HS-5 (cell line): ENCODE measurements at regions not wholly inside any gene's neighbourhood (a gene's known extent, or its start where the extent isn't known, plus 50 kb on each side); places are given as distances from the start of the nearest gene placed in this dataset.
A peak's percentile ranks its signal among the peaks of the same experiment; 100 is the strongest.

Experiments
- DNase-seq: peaks from one replicate; pipeline ENCODE4 v3.0.0-alpha.2; 2012; ENCODE audit warnings: low read depth

DNA sequence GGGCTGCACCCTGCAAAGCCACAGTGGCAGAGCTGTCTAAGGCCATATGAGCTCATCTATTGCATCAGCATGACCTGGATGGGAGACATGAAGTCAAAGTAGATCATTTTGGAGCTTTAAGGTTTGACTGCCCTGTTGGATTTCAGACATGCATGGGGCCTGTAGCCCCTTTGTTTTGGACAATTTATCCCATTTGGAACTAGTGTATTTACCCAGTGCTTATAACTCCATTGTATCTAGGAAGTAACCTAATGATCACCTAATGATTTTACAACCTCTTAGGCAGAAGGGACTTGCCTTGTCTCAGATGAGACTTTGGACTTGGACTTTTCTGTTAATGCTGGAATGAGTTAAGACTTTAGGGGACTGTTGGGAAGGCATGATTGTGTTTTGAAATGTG lies 575.4 kb downstream of the EPM2A start:
- DNase-seq = no peak

DNA sequence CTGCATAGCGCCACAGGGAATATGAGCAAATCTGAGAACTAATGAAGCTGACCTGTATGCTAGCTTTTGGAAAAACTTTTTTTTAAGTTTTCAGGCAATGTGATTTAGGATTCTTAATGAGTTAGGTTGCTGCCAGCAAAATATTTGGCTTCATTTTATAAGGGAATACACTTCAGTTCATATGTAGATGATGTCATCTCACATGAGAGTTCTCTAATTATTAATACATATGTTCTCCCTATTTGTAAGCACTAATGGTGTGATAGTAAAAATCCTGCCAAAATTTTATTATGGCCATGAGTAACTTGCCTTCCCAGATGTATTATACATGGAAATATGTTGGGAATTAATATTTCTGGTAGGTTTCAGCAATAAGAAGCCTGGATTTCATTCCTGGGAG lies 573.8 kb downstream of the EPM2A start:
- no peak for DNase-seq

DNA sequence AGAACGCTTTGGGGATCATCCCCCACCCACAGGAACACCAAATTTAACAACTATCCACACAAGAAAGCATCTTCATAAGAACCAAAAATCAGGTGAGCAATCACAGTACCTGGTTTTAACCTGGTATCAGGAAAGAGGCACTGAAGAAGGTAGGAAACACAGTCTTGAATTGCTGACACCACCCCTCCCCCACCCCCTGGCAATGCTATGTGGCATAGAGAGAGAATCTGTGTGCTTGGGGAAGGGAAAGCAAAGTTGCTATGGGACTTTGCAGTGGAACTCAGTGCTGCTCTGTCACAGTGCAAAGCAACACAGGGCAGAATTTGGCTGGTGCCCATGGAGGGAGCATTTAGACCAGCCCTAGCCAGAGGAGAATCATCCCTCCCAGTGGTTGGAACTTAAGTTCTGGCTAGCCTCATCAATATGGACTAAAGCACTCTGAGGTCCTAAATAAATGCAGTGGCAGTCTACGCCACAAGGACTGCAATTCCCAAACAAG lies 565.5 kb downstream of the EPM2A start:
- no peak for DNase-seq

DNA sequence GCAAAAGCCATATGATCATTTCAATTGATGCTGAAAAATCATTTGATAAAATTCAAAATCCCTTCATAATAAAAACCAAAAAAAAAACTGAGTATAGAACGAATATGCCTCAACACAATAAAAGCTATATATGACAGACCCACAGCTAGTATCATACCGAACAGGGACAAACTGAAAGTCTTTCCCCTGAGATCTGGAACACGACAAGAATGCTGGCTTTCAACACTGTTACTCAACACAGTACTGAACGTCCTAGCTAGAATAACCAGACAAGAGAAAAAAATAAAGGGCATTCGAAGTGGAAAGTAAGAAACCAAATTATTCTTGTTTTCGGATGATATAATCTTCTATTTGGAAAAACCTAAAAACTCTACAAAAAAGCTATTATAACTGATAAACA lies 559.9 kb downstream of the EPM2A start:
- DNase-seq = no peak

DNA sequence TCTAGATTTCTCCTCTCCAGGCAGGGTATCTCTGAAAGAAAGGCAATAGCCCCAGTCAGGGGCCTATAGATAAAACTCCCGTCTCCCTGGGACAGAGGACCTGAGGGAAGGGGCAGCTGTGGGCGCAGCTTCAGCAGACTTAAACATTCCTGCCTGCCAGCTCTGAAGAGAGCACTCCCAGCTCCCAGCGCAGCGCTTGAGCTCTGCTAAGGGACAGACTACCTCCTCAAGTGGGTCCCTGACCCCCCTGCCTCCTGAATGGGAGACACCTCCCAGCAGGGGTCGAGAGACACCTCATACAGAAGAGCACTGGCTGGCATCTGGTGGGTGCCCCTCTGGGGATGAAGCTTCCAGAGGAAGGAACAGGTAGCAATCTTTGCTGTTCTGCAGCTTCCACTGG lies 556.9 kb downstream of the EPM2A start:
- no peak for DNase-seq

DNA sequence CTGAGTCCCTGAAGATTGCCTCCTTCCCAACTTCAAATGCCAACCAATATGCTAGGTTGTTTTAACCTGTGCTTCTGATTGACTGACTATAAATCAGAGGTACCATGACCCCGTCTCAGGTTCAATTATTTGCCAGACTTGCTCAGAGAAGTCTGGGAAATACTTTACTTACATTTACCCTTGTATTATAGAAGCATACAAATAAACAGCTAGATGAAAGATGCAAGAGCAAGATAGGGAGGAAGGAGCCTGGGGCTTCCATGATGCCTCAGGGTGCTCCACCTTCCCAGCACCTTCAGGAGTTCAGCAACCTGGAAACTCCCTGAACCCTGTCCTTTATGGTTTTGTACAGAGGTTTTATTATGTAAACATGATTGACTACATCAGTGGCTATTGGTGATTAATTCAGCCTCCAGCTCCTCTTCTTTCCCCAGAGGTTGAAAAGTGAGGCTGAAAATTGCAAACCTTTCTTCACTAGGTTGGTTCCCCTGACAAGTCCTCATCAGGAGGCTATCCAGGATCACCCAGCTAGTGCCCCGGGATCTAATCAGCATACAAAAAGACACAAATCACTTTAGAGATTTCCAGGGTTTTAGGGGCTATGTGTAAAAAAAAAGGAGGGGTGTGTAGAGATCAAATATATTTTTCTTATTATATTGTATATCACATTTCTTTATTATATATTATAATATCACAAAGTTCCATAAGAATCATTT lies 547.7 kb downstream of the EPM2A start:
- DNase-seq = no peak

DNA sequence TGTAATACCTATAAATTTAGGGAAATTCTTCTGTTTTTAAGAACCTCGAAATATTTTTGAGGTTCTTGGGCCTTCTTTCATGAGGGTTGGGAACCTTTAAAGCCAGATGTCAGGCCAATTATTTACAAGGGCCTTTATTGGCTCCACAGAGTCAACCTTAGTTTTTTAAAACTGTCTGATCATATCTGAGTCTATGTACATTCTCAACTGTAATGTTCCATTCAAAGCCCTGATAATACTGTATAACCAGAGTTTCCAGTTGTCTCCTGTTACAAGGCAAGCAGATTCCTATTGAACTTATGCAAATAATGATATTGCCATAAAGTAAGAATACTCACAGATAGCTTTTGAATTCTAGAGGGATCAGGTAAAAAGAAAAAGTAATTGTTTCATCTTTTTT lies 545.5 kb downstream of the EPM2A start:
- DNase-seq = no peak

DNA sequence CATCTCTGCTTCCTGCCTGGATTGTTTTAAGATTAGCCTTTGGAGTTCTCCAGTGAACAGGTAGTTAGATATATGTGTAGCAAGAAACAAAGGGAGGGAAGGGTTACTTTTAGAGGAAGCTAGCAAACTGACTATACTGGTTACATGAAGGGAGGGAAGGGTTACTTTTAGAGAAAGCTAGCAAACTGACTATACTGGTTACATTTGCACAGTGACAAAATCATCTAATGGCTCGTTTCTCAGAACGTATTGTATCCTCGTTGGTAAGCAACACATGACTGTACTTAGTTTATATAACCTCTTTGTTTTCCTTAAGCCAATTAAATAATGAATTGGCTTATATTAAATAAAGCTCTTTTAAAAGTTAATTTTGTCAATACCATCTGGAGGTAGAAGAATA lies 540.9 kb downstream of the EPM2A start:
- no peak for DNase-seq

DNA sequence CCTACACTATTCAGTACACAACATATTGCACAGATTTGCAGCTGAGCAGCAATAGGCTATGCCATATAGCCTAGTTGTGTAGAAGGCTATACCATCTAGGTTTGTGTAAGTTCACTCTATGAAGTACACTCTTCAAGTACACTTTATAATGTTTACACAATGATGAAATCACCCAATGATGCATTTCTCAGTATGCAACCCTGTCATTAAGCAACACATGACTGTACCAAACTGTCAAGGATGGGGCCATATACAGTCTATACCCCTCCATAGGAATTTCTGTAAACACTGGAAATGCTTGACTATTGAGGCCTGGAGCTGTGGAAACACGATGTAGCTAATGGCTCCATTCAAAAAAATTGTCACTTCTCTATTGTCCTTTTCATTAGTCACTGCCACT lies 535.4 kb downstream of the EPM2A start:
- peak; percentile 23 for DNase-seq

DNA sequence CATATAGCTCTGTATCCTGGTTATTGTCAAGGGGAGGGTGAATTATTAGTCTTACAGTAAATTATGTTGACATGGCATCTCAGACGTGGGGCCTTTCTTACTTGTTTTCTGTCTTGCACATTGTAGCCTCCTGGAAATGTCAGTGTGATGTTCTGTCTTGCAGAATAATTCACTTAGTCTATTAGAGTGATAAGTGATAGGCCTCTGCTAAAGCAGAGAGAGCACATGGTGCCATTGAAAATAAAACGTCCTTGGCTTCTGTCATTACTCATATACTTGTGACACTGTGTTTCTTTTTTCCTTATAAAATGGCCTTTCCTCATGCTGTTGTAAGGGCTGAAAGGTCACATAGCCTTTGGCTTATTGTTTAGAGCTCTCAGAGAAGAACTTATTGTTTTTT lies 531.0 kb downstream of the EPM2A start:
- DNase-seq = no peak

DNA sequence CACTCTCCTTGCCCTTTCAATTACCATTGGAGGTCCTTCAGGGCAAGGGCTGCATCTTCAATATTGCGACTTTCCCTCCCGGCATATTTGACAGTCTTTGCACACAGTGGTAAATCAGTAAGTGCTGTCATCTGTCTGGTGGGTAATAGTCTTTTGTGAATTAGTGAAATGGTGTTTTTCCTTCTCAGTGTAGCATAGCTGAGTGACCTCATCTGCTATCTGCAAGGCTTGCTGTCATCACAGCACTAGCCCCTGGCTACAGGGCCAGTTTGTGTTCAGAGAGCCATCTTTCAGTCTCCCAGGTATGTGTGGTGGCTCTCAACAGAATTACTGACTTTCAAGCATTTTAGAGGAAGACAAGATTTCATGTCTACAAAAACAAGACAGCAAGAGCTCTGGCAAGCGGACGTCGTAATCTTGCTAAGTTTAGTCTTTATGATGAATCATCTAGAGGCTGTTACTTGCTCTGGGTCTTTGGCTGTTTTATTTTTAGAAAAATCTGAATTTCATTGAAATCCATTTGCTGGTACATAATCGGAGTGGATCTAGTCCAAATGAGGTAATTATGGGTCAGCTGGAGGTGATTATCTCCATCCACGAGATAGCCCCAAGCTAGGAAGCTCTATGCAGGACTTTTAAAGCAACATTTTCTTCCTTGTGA lies 528.9 kb downstream of the EPM2A start:
- DNase-seq = peak; percentile 13

DNA sequence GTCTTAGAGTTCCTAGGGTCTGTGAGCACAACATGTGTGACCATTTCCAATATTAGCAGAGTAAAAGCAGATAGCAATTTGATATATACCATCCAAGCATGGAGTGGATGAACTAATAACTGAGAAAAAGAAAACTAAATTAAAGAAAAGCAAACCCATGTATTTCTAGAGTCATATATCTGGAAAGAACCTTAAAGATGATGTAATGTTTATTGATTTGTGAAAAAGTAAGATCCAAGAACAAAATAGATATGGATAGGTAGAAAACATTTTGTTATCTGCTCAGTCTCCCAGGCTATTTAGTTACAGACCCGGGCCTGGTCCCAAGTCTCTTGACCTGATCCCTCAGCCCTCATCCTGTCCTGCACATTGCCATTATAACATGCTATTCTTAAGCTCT lies 526.8 kb downstream of the EPM2A start:
- DNase-seq = no peak

DNA sequence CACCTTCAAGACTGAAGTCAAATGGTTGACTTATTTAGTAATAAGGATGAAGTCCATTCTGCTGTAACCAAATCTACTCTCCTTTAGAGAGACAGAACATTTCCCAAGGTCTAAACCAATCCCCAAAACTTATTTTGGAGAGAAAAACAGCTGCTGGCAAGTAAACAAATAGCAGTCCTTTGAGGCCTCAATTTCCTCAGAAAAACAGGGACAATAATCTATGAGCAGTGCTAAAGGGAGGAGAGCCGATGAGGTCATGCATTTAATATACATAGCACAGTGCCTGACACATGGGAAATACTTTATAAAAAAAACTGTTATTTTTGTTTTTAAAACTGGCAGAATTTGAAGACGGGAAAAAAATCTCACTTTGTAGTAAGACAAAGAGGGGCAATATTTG lies 526.0 kb downstream of the EPM2A start:
- no peak for DNase-seq

DNA sequence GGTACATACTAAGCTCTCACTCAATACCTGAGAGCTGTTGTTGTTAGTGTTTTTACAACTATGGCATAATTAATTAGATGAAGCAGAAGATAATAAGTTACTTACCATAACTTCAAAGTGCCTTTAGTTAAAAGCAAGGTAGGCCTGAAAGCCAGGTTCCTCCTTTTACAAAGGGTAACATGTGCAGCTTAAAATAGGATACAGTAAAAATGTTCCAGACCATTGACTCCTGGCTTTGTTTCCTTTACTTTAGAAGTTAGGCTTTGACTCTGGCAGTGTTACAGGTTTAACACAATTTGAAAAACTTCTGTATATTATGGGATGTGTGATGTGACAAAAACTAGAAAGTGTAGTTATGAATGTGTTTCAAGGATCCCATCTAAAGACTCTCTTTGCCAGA lies 522.5 kb downstream of the EPM2A start:
- no peak for DNase-seq

DNA sequence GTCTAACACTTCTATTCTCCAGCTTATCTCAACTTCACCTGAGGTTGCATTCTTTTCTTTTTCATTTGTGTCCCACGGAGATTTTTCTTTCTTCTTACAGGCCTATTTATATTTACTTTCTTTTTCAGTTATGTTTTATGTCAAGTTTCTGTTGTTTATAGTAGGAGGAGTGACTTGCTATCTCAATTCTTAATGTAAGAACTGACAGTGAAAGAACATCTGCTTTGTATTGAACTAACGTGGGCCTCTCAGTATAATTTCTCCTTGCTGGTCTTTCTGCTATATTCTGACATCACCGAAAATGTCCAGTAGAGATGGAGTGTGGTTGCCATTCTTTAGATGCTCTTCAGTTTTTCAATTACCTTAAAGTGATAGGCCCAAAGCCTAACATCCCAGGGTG lies 521.7 kb downstream of the EPM2A start:
- no peak for DNase-seq

DNA sequence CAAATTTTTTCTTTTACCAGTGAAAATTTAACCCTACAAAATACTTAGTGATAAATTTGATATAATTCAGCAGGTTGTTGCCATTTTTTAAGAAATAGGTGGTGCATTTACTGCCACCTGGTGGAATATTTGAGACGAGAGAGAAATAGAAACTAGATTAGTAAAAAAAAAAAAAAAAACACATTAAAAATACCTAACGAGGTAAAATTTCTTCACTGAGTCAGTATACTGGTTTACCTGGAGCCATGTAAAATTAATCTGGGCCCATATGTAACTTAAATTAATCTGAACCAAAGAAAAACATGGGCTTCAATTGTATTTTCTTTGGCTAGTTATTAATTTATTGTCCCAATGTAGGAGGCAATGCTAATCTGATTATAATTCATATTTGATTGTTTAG lies 520.8 kb downstream of the EPM2A start:
- peak; percentile 25 for DNase-seq

DNA sequence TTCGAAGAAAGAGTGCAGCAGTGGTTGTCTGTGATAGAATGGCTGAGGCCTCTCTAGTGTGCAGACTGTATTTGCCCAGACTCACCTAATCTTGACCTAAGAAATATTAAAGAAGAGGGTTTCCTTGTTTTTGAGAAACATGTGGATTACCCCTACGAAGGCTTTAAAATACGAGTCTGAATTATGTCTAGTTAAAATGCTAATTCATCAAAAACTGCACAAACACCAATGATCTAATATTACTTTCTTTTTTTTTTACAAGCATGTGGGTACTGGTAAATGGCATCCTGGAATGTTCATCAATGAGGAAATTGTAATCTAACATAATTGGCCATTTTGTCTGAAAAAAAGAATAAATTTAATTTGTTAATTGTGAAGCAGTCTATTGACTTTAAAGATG lies 510.9 kb downstream of the EPM2A start:
- DNase-seq = no peak

DNA sequence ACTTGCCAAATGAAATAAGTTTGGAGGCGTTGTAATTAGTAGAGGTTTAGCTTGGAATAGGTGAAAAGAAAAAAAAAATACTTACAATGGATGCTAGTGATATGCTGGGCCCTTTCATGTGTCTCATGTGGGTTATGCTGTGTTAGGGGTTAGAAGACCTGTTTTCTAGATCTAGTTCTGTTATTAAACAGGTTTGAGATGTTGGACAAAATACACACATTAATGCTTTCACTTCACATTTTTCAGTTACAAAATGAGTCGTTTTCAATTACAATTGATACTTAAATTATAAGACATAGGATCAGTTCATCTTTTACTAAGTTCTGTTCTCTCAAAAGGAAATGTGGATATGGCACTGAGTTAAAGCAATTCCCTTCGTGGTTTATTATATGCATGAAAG lies 509.8 kb downstream of the EPM2A start:
- DNase-seq = no peak

DNA sequence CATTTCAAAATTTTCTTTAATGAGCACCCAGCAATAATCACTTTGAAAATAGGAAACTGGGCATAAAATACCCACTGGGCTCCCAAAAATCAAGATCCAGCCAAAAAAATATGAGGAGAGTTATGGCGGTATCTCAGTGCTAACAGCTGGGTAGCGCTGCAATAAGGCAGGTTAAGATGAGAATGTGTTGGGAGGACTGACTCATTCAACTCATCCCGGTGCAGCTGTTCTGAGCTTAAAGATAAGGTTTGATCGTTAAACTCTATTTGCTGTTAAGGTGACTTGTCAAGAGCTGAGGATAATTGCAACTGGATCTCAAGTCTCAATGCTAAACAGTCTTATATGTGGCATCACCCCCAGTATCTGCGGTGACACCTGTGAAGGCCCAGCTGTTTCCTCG lies 507.7 kb downstream of the EPM2A start:
- DNase-seq = no peak

DNA sequence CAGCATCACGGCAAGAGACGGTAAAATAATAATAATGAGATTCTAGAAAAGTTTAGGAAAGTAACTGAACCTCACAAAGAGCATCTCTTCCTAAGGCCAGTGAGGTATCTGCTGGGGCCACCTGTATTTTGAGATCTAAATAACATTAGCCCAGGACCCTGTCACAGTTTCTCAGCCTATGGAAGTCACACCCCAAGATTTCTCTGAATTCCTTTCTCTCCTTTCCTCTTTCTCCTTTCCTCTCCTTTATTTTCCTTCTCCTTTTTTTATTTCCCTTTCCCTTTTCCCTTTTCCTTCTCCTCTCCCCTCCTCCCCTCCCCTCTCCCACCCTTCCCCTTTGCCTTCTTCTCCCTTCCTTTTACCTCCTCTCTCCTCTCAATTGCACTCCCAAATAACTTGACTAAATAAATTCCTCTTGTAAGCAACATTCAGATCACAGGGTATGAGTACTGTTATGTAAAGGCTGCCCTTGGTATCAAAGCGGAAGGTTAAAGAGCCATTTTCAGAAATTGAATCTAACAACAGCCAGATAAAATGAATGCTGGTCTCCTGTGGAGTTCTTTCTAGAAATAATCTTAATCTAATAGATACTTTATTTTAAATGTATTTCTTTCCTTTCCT lies 506.2 kb downstream of the EPM2A start:
- no peak for DNase-seq

DNA sequence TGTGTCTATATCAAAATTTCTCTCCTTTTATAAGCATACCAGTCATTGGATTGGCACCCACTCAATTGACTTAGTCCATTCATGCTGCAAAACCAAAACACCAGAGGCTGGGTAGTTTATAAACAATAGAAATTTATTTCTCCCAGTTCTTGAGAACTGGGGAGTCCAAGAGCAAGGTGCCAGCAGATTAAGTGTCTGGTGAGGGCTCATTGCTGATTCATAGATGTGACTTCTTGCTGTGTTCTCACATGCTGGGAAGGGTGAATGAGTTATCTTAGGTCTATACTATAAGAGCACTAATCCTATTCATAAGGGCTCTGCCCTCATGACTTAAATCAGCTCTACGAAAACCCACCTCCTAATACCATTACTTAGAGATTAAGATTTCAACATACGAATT lies 501.4 kb downstream of the EPM2A start:
- DNase-seq = no peak

DNA sequence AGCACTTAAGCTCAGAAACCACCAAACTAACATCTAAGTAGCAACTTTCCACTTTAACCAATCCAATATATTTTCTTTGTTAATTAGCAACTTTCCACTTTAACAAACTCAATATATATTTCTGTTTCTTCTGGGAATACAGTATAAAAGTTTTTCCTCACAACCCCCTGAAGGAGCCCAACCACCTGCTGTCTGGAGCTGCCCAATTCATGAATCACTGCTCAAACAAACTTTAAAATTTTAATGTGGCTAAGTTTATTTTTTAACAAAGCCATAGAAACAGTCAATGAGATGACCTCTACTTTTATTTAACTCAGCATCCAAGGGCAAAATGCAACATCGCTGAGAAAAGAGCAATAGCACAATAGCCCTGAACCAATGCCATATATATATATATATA lies 500.1 kb downstream of the EPM2A start:
- DNase-seq = no peak

DNA sequence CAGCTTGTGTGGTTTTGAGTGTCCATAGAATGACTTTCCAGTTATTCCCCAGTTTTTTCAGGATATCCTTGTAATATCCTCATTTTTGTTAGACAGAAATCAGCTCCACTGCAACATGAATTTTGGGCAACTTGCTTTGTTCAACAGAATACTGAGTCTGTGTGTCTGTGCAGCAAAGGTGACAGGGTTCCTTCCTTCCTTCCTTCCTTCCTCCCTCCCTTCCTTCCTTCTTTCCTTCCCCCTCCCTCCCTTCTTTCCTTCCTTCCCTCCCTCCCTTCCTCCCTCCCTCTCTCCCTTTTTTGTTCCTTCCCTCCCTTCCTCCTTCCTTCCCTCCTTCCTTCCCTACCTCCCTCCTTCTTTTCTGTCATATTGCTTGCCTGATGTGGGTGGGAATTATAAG lies 496.5 kb downstream of the EPM2A start:
- DNase-seq = no peak

DNA sequence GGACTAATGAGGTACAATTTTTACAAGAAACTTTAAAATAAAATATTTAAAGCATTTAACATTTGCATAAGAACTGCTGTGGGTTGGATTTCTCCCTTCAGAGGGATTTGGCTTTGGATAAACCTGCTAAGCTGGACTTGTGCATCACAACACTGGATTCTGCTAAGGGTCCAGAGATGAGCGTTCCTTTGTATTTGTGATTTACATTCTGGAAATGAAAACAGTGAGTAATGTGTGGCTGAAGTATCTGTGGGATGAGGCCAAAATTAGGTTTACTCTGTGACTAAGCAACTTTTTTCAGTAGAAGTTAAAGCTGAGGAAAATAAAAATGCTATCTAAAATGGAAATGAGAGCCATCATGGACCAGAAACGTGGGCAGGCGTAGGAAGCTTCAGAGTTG lies 494.3 kb downstream of the EPM2A start:
- peak; percentile 24 for DNase-seq
